Stimulated activated naive B cell treated with anti-CD40 and anti-IgM and Interleukin-4, amounts not matched to agents 10 μg/mL and 1 μg/mL and 100 μg/mL, for 72 hours (primary cell): ENCODE measurements at regions not wholly inside any gene's neighbourhood (a gene's known extent, or its start where the extent isn't known, plus 50 kb on each side); places are given as distances from the start of the nearest gene placed in this dataset.

Source experiments
- ATAC-seq, 2 donors: fragments of 150-1000 bp; cut with Tn5 transposase; replicated peaks; 2 replicates each; pipeline ENCODE4 v1.10.0; 2021; ENCODE audit warnings: moderate library complexity in 1 of 2
- DNase-seq: peaks from one replicate; pipeline ENCODE4 v3.0.0; 2021
- H3K27ac Mint-ChIP-seq: one replicate; pipeline ENCODE4 v1.8.0; 2022; ENCODE audit warnings: mild to moderate bottlenecking, mixed read lengths
- H3K27me3 Mint-ChIP-seq, 2 donors: one replicate each; pipeline ENCODE4 v1.8.0; 2022; ENCODE audit warnings: mixed read lengths in 2 of 2
- H3K36me3 Mint-ChIP-seq, 2 donors: one replicate each; pipeline ENCODE4 v1.8.0; 2022; ENCODE audit warnings: mixed read lengths in 2 of 2, mild to moderate bottlenecking in 1 of 2
- H3K4me1 Mint-ChIP-seq, 2 donors: one replicate each; pipeline ENCODE4 v1.8.0; 2022; ENCODE audit warnings: mixed read lengths in 2 of 2, mild to moderate bottlenecking in 1 of 2
- H3K4me3 Mint-ChIP-seq, 2 donors: one replicate each; pipeline ENCODE4 v1.8.0; 2022; ENCODE audit warnings: mild to moderate bottlenecking in 2 of 2, mixed read lengths in 2 of 2, moderate library complexity in 1 of 2
- H3K9me3 Mint-ChIP-seq, 2 donors: one replicate each; pipeline ENCODE4 v1.8.0; 2022; ENCODE audit warnings: mixed read lengths in 2 of 2, mild to moderate bottlenecking in 1 of 2

- no peak for ATAC-seq
- Mint-ChIP-seq H3K4me3 (no peak overlapping the region), H3K9me3 (no peaks in the 10 kb centered on the region), H3K4me1 (no peaks in the 10 kb centered on the region), H3K36me3 (no peaks in the 10 kb centered on the region), H3K27ac (no peak overlapping the region), H3K27me3 (peaks cover 12 to 23% of the 10 kb centered on the region in 2 donors)
- DNase-seq, result no peak
Measured at GRCh38 chr19:33947265-33947964, 150.7 kb downstream of the KCTD15 start.

- Mint-ChIP-seq H3K4me1 (no peaks in the 10 kb centered on the region), H3K9me3 (no peaks in the 10 kb centered on the region), H3K27ac (no peak overlapping the region), H3K36me3 (no peaks in the 10 kb centered on the region), H3K27me3 (peaks cover 12 to 20% of the 10 kb centered on the region in 2 donors), H3K4me3 (no peak overlapping the region)
- no peak for ATAC-seq
- no peak for DNase-seq
Measured at GRCh38 chr19:33948651-33949335, 152.1 kb downstream of the KCTD15 start.

GRCh38 chr19:33950091-33950750 lies 153.6 kb downstream of the KCTD15 start:
- H3K36me3 Mint-ChIP-seq, result no peaks in the 10 kb centered on the region
- ATAC-seq (no peak), DNase-seq (no peak)
- H3K27ac Mint-ChIP-seq, result no peak overlapping the region
- H3K27me3 Mint-ChIP-seq, result peaks cover 12 to 25% of the 10 kb centered on the region in 2 donors
- H3K9me3 Mint-ChIP-seq, result peaks cover 0 to 3% of the 10 kb centered on the region in 2 donors
- H3K4me3 Mint-ChIP-seq, result no peak overlapping the region
- no peaks in the 10 kb centered on the region for H3K4me1 Mint-ChIP-seq

GRCh38 chr19:33953023-33953422 lies 156.4 kb downstream of the KCTD15 start:
- H3K27ac Mint-ChIP-seq, result no peak overlapping the region
- H3K9me3 Mint-ChIP-seq, result peaks cover 0 to 3% of the 10 kb centered on the region in 2 donors
- H3K4me3 Mint-ChIP-seq, result no peak overlapping the region
- no peaks in the 10 kb centered on the region for H3K4me1 Mint-ChIP-seq
- H3K36me3 Mint-ChIP-seq, result no peaks in the 10 kb centered on the region
- ATAC-seq, result no peak
- peaks cover 6 to 22% of the 10 kb centered on the region in 2 donors for H3K27me3 Mint-ChIP-seq
- no peak for DNase-seq

- Mint-ChIP-seq H3K9me3 (peaks cover 0 to 3% of the 10 kb centered on the region in 2 donors), H3K4me3 (no peak overlapping the region), H3K27ac (no peak overlapping the region), H3K4me1 (no peaks in the 10 kb centered on the region), H3K36me3 (no peaks in the 10 kb centered on the region), H3K27me3 (peaks cover 6 to 22% of the 10 kb centered on the region in 2 donors)
- no peak for ATAC-seq
- DNase-seq, result no peak
Measured at GRCh38 chr19:33953592-33953991, 156.9 kb downstream of the KCTD15 start.

- H3K36me3 Mint-ChIP-seq, result no peaks in the 10 kb centered on the region
- ATAC-seq (no peak), DNase-seq (no peak)
- no peaks in the 10 kb centered on the region for H3K4me1 Mint-ChIP-seq
- no peak overlapping the region for H3K27ac Mint-ChIP-seq
- no peak overlapping the region for H3K4me3 Mint-ChIP-seq
- peaks cover 0 to 3% of the 10 kb centered on the region in 2 donors for H3K9me3 Mint-ChIP-seq
- H3K27me3 Mint-ChIP-seq, result peaks cover 0 to 16% of the 10 kb centered on the region in 2 donors
Measured at GRCh38 chr19:33954686-33955085, 158.0 kb downstream of the KCTD15 start.

- Mint-ChIP-seq H3K27me3 (peaks cover 9 to 20% of the 10 kb centered on the region in 2 donors), H3K27ac (no peak overlapping the region), H3K4me3 (no peak overlapping the region), H3K36me3 (no peaks in the 10 kb centered on the region), H3K9me3 (peaks cover 0 to 3% of the 10 kb centered on the region in 2 donors), H3K4me1 (no peaks in the 10 kb centered on the region)
- no peak for DNase-seq
- ATAC-seq, result no peak
Measured at GRCh38 chr19:33956941-33957340, 160.3 kb downstream of the KCTD15 start.

- Mint-ChIP-seq H3K4me3 (no peak overlapping the region), H3K27me3 (peaks cover 13 to 14% of the 10 kb centered on the region in 2 donors), H3K4me1 (no peaks in the 10 kb centered on the region), H3K36me3 (no peaks in the 10 kb centered on the region), H3K9me3 (peaks cover 0 to 7% of the 10 kb centered on the region in 2 donors), H3K27ac (no peak overlapping the region)
- no peak for DNase-seq
- ATAC-seq, result no peak
Measured at GRCh38 chr19:33957804-33958203, 161.1 kb downstream of the KCTD15 start.

- no peak for DNase-seq
- H3K9me3 Mint-ChIP-seq, result peaks cover 0 to 4% of the 10 kb centered on the region in 2 donors
- no peaks in the 10 kb centered on the region for H3K36me3 Mint-ChIP-seq
- ATAC-seq, result no peak
- H3K27ac Mint-ChIP-seq, result no peak overlapping the region
- H3K4me1 Mint-ChIP-seq, result no peaks in the 10 kb centered on the region
- H3K27me3 Mint-ChIP-seq, result peaks cover 14 to 20% of the 10 kb centered on the region in 2 donors
- H3K4me3 Mint-ChIP-seq, result no peak overlapping the region
Measured at GRCh38 chr19:33960566-33960965, 163.9 kb downstream of the KCTD15 start.

GRCh38 chr19:33962161-33962560 lies 165.5 kb downstream of the KCTD15 start:
- ATAC-seq (no peak), DNase-seq (no peak)
- H3K36me3 Mint-ChIP-seq, result peaks cover 3 to 4% of the 10 kb centered on the region in 2 donors
- H3K9me3 Mint-ChIP-seq, result peaks cover 7 to 10% of the 10 kb centered on the region in 2 donors
- no peak overlapping the region for H3K27ac Mint-ChIP-seq
- no peaks in the 10 kb centered on the region for H3K4me1 Mint-ChIP-seq
- no peak overlapping the region for H3K4me3 Mint-ChIP-seq
- H3K27me3 Mint-ChIP-seq, result peaks cover 14 to 26% of the 10 kb centered on the region in 2 donors

- Mint-ChIP-seq H3K4me3 (no peak overlapping the region), H3K9me3 (peaks cover 8 to 11% of the 10 kb centered on the region in 2 donors), H3K4me1 (no peaks in the 10 kb centered on the region), H3K27me3 (peaks cover 14 to 27% of the 10 kb centered on the region in 2 donors), H3K36me3 (peaks cover 3 to 5% of the 10 kb centered on the region in 2 donors), H3K27ac (no peak overlapping the region)
- DNase-seq, result no peak
- no peak for ATAC-seq
Measured at GRCh38 chr19:33963514-33963913, 166.8 kb downstream of the KCTD15 start.

GRCh38 chr19:33971073-33971472 lies 174.4 kb downstream of the KCTD15 start:
- ATAC-seq (no peak), DNase-seq (no peak)
- no peak overlapping the region for H3K4me3 Mint-ChIP-seq
- peaks cover 11 to 25% of the 10 kb centered on the region in 2 donors for H3K27me3 Mint-ChIP-seq
- no peaks in the 10 kb centered on the region for H3K4me1 Mint-ChIP-seq
- peaks cover 3 to 9% of the 10 kb centered on the region in 2 donors for H3K36me3 Mint-ChIP-seq
- no peak overlapping the region for H3K27ac Mint-ChIP-seq
- H3K9me3 Mint-ChIP-seq, result peaks cover 22 to 26% of the 10 kb centered on the region in 2 donors

- H3K4me3 Mint-ChIP-seq, result no peak overlapping the region
- H3K27me3 Mint-ChIP-seq, result peaks cover 36 to 63% of the 10 kb centered on the region in 2 donors
- peaks cover 15 to 22% of the 10 kb centered on the region in 2 donors for H3K9me3 Mint-ChIP-seq
- H3K27ac Mint-ChIP-seq, result no peak overlapping the region
- ATAC-seq, result no peak
- peaks cover 0 to 1% of the 10 kb centered on the region in 2 donors for H3K36me3 Mint-ChIP-seq
- no peaks in the 10 kb centered on the region for H3K4me1 Mint-ChIP-seq
- DNase-seq, result no peak
Measured at GRCh38 chr19:33977756-33978685, 181.4 kb downstream of the KCTD15 start.

GRCh38 chr19:33982706-33983105 lies 186.0 kb downstream of the KCTD15 start:
- DNase-seq, result no peak
- peaks cover 40 to 57% of the 10 kb centered on the region in 2 donors for H3K27me3 Mint-ChIP-seq
- ATAC-seq, result no peak
- peaks cover 23 to 28% of the 10 kb centered on the region in 2 donors for H3K9me3 Mint-ChIP-seq
- no peaks in the 10 kb centered on the region for H3K4me1 Mint-ChIP-seq
- no peak overlapping the region for H3K4me3 Mint-ChIP-seq
- H3K27ac Mint-ChIP-seq, result no peak overlapping the region
- H3K36me3 Mint-ChIP-seq, result peaks cover 4 to 6% of the 10 kb centered on the region in 2 donors
